KMS-11 (cell line): ENCODE measurements at regions not wholly inside any gene's neighbourhood (a gene's known extent, or its start where the extent isn't known, plus 50 kb on each side); places are given as distances from the start of the nearest gene placed in this dataset.

Experiments
- H2AFZ ChIP-seq: fragments of 200-600 bp; sonication (generic); 2 replicates; pipeline ENCODE4 v1.6.1; 2016; ENCODE audit warnings: antibody characterized with exemption, mixed run types, low read depth
- H3K27ac ChIP-seq: fragments of 200-600 bp; sonication (generic); 2 replicates; pipeline ENCODE4 v1.6.1; 2016; ENCODE audit warnings: mild to moderate bottlenecking, mixed run types
- H3K27me3 ChIP-seq: fragments of 200-600 bp; sonication (generic); 2 replicates; pipeline ENCODE4 v1.6.1; 2017; ENCODE audit warnings: mild to moderate bottlenecking, low read depth, mixed run types, moderate library complexity; ENCODE audit not compliant: insufficient read depth
- H3K36me3 ChIP-seq: fragments of 200-600 bp; sonication (generic); 2 replicates; pipeline ENCODE4 v1.6.1; 2017; ENCODE audit warnings: mild to moderate bottlenecking, mixed run types; ENCODE audit not compliant: insufficient read depth
- H3K4me1 ChIP-seq: fragments of 200-600 bp; sonication (generic); 2 replicates; pipeline ENCODE4 v1.6.1; 2016; ENCODE audit warnings: mild to moderate bottlenecking, low read depth, mixed run types; ENCODE audit not compliant: poor library complexity, severe bottlenecking
- H3K4me2 ChIP-seq: fragments of 200-600 bp; sonication (generic); 2 replicates; pipeline ENCODE4 v1.7.0; 2016; ENCODE audit warnings: mild to moderate bottlenecking, mixed run types
- H3K4me3 ChIP-seq: fragments of 200-600 bp; sonication (generic); IDR thresholded peaks from 2 replicates; pipeline ENCODE4 v1.6.1; 2017; ENCODE audit warnings: low read depth, low read length, mixed read lengths; ENCODE audit not compliant: insufficient read depth
- H3K79me2 ChIP-seq: fragments of 200-600 bp; sonication (generic); 2 replicates; pipeline ENCODE4 v1.6.1; 2016; ENCODE audit warnings: low read depth, mixed run types; ENCODE audit not compliant: insufficient read depth
- H3K9ac ChIP-seq: fragments of 200-600 bp; sonication (generic); 2 replicates; pipeline ENCODE4 v1.6.1; 2016; ENCODE audit warnings: mild to moderate bottlenecking, mixed run types
- H4K20me1 ChIP-seq: fragments of 200-600 bp; sonication (generic); 2 replicates; pipeline ENCODE4 v1.6.1; 2016; ENCODE audit warnings: mild to moderate bottlenecking, mixed run types; ENCODE audit not compliant: insufficient read depth
- TF ChIP-seq, protein P1 (sequence below): fragments of 200-600 bp; sonication (generic); conservative IDR thresholded peaks from 2 replicates; pipeline ENCODE4 v1.6.1; 2017; ENCODE audit warnings: low read depth, mild to moderate bottlenecking, antibody characterized with exemption, low read length, moderate library complexity, mixed read lengths

DNA sequence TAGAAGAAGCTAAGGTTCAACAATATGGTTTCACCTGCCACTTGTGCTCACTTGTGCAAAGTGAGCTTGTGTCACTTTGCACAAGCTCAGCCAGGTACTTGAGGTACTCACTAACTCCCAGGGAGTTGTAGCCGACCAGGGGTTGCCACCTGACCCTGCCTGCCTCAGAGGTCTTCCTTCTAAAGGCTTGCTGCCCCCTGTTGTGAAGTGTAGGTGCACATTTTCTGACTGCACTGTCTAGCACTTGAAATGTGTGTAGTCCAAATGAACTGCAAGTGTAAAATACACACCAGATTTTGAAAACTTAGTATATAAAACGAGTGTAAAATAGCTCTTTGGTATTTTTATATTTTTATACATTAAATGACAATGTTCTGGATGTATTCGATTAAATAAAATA lies 230.8 kb downstream of the DLEU7 start:
- Histone ChIP-seq H3K4me3 (no peak overlapping the region), H3K9ac (no peak overlapping the region), H2AFZ (no peak overlapping the region), H3K4me2 (no peak overlapping the region), H3K36me3 (no peaks in the 10 kb centered on the region), H3K79me2 (no peaks in the 10 kb centered on the region), H4K20me1 (no peaks in the 10 kb centered on the region), H3K27ac (no peak overlapping the region), H3K4me1 (no peaks in the 10 kb centered on the region), H3K27me3 (no peaks in the 10 kb centered on the region)
- TF ChIP-seq, protein P1, sequence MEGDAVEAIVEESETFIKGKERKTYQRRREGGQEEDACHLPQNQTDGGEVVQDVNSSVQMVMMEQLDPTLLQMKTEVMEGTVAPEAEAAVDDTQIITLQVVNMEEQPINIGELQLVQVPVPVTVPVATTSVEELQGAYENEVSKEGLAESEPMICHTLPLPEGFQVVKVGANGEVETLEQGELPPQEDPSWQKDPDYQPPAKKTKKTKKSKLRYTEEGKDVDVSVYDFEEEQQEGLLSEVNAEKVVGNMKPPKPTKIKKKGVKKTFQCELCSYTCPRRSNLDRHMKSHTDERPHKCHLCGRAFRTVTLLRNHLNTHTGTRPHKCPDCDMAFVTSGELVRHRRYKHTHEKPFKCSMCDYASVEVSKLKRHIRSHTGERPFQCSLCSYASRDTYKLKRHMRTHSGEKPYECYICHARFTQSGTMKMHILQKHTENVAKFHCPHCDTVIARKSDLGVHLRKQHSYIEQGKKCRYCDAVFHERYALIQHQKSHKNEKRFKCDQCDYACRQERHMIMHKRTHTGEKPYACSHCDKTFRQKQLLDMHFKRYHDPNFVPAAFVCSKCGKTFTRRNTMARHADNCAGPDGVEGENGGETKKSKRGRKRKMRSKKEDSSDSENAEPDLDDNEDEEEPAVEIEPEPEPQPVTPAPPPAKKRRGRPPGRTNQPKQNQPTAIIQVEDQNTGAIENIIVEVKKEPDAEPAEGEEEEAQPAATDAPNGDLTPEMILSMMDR, result no peak

DNA sequence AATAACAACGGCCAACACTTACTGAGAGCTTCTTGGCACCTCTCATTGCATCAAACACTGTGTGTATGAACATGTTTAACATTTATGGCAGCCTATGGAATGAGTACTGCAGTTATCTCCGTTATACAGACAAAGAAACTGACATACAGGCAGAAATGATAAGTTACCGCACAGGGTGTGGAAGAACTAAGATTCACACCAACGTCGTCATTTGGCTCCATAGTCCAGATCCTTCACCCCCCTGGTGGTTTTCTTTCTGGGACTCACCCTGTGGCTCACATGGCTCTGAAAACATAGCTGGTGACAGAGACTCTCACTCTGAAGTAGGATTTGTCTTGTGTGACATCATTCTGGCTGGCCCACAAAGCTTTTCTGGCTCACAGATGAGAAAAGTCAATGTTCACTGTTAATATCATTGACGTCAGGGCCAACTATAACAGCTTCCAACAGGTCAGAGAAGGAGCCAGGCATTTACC lies 230.1 kb downstream of the DLEU7 start:
- Histone ChIP-seq H3K79me2 (no peaks in the 10 kb centered on the region), H3K4me1 (no peaks in the 10 kb centered on the region), H4K20me1 (no peaks in the 10 kb centered on the region), H3K27ac (no peak overlapping the region), H3K4me3 (no peak overlapping the region), H3K9ac (no peak overlapping the region), H3K4me2 (no peak overlapping the region), H3K36me3 (no peaks in the 10 kb centered on the region), H2AFZ (no peak overlapping the region), H3K27me3 (no peaks in the 10 kb centered on the region)
- TF ChIP-seq, protein P1, result no peak

DNA sequence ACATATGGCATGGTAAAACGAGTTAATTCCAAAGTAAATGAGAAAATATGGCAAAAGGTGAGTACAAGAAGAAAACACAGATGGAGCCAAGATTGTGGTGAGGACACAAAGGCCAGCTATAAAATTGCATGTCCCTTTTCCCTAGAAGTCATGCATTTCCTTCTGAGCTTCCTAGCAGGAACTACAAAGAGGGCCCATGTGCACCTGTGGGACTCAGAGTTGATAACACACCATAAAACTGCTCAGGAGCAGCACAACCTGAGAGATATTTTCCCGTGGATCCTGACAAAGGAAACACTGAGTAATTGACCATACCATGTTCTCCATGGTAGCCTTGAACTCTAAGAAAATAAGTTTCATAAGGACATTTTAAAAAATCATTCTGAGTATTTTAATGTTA lies 228.3 kb downstream of the DLEU7 start:
- no peaks in the 10 kb centered on the region for H4K20me1 ChIP-seq
- H3K27ac ChIP-seq, result no peak overlapping the region
- H3K4me3 ChIP-seq, result no peak overlapping the region
- no peaks in the 10 kb centered on the region for H3K36me3 ChIP-seq
- no peak overlapping the region for H3K9ac ChIP-seq
- H3K27me3 ChIP-seq, result no peaks in the 10 kb centered on the region
- no peak overlapping the region for H2AFZ ChIP-seq
- no peaks in the 10 kb centered on the region for H3K4me1 ChIP-seq
- no peaks in the 10 kb centered on the region for H3K79me2 ChIP-seq
- TF ChIP-seq, protein P1, result no peak
- no peak overlapping the region for H3K4me2 ChIP-seq

DNA sequence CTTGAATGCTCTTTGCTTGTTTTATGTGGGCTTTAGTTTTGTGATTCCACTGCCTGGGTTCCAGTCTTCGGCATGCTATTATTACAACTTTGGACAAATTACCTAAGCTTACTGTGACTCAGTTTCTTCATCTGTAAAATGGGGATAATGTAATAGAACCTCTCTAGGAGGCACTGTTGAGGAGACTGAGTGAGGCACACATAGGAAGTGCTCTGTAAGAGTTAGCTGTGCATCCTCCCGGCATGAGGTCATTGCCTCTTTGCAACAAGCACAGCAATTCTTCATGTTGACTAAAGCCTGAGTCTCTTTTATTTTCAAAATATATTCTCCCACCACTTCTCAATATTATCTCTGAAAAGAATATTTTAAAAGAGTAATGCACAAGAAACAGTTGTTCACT lies 227.4 kb downstream of the DLEU7 start:
- Histone ChIP-seq H3K4me1 (no peaks in the 10 kb centered on the region), H3K27ac (no peak overlapping the region)

More for the DNA sequence above, 227.4 kb downstream of the DLEU7 start:
- Histone ChIP-seq H3K4me3 (no peak overlapping the region), H3K4me2 (no peak overlapping the region), H4K20me1 (no peaks in the 10 kb centered on the region), H3K27me3 (no peaks in the 10 kb centered on the region), H2AFZ (no peak overlapping the region), H3K9ac (no peak overlapping the region), H3K36me3 (no peaks in the 10 kb centered on the region), H3K79me2 (no peaks in the 10 kb centered on the region)
- TF ChIP-seq, protein P1, result no peak
